Activated CD4-positive, alpha-beta T cell treated with anti-CD3 and anti-CD28 coated beads, Interleukin-2, Interleukin-4, amounts not matched to agents 100 ng/mL and 50 ng/mL, durations not matched to agents 16 hours and 8 hours (primary cell): ENCODE measurements at regions not wholly inside any gene's neighbourhood (a gene's known extent, or its start where the extent isn't known, plus 50 kb on each side); places are given as distances from the start of the nearest gene placed in this dataset.

ENCODE experiments used
- DNase-seq: peaks from one replicate; pipeline ENCODE4 v3.0.0-alpha.2; 2020; ENCODE audit warnings: low spot score

DNA sequence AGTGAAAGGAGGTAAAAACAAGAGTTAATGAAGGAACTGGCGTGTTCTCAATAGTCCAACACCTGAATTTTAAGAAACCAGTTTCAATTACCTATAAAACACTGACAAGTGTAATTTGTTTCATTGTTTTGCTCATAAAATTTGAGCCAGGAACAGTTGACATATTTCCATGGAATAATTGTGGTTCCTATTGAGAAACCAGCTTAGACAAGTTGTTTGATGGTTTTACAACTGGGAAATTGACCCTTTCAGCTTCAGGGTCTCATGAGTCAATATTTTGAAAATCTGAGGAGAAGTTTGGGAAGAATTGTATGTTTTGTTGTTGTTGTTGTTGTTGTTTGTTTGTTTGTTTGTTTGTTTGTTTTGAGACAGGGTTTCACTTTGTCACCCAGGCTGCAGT is 69.1 kb upstream of the GADD45A start:
- no peak for DNase-seq

DNA sequence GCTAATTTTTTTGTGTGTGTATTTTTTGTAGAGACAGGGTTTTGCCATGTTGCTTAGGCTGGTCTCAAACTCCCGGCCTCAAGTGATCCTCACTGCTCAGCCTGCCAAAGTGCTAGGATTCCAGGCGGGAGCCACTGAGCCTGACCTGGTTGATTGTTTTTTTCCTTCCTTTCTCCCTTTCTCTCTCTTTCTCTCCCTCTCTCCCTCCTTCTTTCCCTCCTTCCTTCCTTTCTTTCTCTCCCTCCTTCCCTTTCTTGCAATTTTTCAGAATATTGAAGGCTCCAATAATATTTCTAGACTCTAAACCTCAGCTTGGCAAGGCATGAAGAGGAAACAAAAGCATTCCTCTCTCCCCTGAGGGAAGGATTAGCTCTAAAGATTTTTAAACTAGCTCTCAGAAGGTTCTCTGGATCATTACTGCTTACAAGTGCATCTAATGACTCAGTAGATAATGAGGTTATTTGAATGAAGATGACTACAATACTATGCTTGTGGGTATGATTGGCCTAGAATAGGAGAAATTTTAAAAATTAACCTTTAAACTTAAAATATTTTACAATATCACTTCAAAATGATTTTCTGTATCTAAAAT is 68.5 kb upstream of the GADD45A start:
- DNase-seq: no peak

DNA sequence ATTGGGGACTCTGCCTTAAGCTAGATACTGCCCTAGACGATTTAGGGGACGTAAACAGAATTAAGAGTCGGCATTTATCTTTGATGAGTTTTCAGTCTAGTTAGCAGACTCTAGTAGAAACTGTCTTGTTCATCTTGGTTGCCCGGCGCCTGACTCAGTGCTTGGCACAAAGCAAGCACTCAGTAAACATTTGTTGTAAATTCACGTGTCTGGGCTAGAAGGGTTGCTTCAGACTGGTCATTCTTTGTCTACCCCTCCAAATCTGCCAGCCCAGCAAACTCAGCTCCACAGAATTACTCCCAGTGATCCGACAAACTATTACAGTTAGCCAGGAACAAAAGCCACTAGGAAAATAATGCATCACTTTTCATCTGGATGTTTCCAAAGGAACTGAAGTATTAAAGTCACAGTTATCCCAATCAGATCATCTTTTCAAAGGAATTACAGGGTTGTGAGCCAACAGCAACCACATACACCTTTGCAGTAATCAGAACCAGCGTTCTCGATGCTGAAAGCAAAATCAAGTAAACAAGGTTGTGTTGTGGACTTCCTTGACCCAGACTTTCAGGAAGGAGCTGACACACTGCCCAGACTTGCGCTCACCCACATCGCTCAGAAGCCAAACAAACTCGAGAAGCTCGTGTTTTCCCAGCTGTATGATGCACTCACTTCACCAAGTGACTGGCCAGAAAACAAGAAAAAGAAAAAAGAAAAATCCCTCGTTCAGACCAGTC is 66.5 kb upstream of the GADD45A start:
- no peak for DNase-seq

DNA sequence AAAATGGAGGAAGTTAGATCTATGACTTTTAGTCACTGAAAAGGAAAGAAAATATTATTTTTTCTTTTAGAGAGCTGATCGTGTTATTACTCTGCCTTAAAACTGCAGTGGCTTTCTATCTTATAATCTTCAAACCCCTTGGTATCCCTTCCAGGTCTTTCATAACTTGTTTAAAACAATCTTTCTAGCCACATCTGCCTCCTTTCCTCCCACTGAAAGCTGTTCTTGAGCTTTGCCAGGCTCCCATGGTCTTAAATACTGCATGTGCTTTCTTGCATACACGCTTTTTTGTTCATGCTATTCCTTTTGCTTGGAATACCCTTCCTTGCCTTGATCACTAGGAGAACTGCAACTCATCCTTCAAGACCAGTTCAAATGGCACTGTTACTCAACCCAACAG is 65.9 kb upstream of the GADD45A start:
- DNase-seq: no peak

DNA sequence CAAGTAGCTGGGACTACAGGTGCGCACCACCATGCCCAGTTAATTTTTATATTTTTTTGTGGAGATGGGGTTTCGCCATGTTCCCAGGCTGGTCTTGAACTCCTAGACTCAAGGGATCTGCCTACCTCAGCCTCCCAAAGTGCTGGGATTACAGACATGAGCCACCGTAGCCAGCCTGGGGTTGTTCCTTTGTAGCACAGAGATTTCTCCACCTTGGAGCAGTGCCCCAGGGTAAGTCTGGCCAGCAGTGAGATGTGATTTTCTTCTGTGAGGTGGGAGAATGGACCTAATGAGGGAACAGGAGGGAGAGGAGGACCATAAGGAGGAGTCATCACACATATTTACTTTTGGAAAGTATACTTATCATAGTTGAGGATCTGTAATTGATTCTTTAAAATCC is 61.1 kb upstream of the GADD45A start:
- no peak for DNase-seq

DNA sequence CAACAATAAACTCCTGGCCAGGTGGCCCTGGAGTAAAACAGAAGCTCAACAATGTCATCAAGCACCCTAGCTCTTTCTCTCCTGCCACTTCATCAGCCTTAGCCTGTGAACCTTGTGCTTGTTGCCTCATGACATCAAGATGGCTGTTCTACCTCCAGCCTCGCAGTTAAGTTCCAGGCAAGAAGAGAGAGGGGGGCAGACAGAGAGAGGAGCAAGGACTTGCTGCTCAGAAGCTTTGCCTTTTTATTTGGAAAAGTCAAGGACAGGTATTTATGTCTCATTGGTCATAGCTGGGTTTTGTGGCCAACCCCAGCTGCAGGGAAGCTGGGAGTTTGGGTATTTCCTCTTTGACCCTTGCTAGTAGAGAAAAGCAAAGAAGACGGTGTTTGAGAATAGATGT is 60.3 kb upstream of the GADD45A start:
- no peak for DNase-seq

DNA sequence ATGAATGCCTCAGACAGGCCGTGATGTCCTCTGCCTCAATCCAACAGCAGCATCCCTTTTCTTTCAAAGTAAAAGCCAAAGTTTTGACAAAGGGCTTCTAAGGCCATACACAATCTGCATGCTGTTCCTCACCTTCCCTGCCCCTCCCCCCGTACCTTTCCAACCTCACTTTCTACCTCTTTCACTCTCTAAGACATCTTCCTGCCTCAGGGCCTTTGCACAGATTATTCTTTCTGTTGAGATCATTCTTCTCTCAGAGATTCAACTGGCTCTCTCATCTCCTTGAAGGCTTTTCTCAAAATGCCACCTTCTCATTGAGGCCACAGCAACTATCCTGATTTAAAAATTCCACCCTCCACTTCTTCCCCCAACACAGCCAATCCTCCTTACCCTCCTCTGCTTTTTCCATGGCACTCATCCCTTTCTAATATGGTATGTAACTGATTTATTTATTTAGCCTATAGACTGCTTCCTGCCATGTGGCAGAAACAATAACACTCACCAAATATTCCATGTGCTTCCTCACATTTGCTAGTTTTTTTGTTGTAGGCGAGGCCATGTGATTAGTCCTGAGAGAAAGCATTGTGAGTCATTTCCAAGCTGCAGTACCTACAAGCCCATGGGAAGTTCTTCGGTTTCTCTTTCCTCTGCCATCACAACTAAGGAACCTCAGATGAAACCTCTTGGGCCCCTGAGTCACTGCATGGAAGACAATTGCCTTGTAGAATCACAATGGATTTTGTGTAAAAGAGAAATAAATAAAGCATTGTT is 58.7 kb upstream of the GADD45A start:
- DNase-seq: no peak

DNA sequence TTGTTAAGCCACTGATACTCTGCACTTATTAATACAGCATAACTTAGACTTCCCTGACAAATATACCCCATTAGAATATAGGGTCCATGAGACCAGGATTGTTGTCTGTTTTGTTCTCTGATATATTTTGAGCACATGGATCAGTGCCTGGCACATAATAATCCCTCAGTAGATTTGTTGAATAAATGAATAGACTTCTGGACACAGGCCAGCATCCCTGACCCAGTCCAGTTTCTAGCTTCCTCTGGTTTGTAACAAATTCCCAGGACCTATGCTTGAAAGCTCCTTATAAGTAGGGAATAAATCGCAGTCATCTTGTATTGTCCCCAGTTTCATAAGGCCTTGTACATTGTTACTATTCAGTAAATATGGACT is 58.2 kb upstream of the GADD45A start:
- DNase-seq: no peak

DNA sequence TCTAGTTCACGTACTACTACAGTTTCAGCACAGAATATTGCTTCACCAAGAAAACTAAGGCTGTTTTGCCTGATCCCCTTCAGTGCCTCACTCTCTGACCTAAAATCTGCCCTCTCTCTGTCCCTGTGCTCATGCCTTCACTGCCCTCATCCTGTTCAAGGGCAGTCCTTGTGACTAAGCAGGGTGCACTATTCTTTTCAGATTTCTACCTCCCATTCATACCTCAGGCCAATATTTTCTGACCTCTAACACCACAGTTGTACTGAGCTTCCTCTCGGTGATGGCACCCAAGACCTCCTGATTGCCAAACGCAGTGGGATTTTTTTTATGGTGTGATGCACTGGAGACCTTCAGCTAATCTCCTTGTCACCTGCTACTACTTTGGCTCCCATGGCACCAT is 57.7 kb upstream of the GADD45A start:
- no peak for DNase-seq

DNA sequence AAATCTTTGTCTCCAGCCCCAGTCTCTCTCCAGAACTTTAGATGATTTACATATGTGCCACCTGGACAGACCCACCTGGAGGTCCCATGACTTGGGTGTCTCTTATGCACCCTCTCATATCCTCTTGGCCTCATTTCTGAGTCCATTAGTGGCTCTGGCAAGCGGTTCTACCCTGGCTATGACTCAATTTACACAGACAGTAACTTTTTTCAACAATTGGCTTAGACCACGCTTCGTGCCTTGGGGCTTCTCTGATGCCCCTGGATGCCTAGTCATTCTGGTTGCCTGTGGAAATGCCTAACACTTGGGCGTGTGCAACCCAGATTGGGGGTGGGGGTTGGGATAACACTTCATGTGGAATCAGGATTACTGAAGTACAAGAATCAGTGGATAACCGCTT is 57.1 kb upstream of the GADD45A start:
- DNase-seq: no peak

DNA sequence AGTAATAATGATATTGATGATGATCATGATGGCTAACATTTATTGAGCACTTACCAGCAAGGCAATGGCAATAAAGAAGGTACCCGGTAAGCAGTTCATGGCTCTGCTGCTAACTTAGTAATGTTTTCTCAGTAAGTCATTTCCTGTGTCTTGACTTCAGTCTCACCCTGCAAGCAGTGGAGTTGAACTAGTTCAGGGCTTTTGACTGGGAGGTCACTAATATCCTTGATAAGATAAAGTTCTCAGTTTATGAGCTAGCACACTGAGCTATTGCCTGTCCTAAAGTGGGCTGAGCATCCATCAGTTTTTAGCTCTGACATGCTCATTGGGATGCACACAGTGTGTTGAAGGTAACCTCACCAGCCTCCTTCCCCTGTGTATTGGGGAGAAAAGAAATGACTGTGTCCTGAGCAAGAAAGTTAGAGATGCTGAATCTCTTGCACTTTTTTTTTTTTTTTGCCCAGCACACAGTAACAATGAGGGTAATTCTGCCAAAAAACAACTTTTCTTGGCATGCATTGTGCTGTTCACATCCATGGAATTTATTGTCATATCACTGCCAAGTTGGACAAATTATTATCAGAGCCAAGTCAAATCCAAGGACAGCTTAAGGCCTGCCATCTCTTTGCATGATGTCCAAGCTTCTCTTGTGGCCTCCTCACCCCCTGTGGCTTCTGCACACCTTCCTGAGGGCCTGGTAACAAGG is 55.5 kb upstream of the GADD45A start:
- DNase-seq: no peak

DNA sequence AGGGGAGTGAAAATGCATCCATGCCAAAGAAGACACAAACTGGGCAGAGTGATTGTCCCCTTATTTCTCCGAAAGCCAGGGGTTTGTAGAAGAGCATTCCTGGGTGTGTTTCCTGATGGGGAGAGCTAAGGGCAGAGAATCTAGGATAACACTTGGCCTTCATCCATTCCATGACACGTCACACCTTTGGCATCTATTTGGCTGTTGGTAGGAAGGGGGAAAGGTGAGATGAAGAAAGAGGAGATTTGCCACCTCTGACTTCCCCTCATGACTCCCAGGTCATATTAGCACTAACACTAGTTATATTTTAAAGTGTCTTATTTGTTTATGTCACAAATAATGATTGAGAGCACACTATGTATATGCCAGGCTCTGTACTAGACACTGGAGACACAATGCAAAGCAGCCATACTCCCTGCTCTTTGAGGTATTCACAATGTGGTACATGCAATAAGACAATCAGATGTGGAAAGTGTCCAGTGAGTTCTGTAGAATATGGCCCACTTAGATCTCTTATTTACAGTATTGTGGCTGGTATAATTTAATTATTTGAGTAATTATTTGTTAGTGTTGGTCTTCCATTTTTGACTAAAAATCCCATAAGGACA is 54.5 kb upstream of the GADD45A start:
- DNase-seq: no peak

DNA sequence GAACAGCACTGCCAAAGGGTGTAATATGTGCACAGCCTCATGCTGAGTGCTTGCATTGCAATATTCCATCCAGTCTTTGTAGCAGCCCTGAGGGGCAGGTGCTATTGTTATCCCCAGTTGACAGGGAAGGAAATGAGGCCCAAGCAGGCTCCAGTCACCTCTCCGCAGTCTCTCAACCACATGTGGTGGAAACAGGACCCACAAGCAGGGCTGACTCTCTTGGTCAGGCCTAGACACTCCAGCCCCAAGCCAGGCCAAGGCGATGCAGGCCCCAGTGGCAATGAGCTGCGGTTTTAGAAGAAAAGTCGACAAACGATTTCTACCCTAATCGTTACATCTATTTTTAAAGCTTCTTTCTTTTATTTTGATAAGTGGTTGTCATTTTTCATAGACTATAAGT is 52.6 kb upstream of the GADD45A start:
- DNase-seq: no peak

DNA sequence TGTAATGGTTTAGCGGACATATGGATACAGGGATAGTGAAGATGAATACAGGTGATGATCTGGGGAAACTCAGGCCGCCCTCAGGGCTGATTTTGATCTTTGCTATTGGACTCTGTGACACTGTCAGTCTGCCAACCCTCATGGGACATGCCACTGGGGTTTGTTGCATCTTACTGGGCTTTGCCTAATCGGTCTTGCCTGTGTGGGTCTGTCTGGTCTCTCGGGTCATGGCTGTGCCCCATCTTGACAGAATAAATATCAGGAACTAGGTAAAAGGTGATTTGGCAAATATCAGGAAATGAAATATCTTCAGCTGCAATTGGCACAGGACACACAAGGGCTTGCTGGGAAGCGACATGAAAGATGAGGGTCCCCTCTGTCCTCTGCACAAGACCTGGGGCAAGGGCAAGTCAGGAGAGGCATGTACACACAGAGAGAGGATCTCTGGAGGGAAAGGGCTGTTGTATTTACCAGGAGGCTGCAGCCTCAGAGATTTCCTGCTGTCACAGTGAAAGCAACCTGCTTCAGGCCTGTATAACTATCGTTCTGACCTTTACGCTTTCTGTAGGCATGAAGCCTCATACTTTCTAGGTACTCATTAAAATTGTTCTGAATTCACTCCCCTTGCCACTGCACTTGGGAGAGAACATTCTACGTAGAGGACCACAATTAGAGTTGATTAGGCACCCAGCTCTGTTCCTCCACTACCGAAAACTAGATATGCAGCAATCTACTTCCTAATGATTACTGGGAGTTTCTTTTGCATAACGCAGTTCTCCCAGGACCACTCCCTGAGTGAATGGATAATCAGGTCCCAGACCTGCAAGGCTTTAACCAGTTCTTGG is 52.0 kb upstream of the GADD45A start:
- DNase-seq: no peak

DNA sequence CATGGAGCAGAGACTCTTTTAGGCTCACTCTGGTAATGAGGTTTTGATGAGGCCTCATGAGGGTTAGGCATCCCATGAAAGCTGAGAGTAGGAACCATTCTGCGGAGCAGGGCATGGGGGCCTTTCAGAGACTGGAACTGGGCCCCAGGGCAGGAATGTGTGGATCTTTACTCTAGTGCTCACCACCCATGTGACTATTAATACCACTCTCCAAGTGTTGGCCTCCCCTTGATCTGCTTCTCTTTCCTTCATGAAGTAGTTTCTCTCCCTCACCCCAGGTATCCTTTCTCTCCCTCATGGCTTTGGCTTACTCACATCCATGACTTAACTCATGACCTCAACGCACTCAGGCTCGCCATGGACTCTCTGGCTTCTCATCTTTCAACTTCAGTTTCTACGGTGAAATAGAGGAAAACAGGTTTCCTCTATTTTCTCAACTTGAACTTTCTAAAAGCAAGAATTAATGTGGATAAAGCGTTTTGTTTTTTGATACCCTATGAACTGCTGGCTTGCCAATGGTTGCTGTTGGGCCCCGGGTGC is 50.5 kb upstream of the GADD45A start:
- no peak for DNase-seq

DNA sequence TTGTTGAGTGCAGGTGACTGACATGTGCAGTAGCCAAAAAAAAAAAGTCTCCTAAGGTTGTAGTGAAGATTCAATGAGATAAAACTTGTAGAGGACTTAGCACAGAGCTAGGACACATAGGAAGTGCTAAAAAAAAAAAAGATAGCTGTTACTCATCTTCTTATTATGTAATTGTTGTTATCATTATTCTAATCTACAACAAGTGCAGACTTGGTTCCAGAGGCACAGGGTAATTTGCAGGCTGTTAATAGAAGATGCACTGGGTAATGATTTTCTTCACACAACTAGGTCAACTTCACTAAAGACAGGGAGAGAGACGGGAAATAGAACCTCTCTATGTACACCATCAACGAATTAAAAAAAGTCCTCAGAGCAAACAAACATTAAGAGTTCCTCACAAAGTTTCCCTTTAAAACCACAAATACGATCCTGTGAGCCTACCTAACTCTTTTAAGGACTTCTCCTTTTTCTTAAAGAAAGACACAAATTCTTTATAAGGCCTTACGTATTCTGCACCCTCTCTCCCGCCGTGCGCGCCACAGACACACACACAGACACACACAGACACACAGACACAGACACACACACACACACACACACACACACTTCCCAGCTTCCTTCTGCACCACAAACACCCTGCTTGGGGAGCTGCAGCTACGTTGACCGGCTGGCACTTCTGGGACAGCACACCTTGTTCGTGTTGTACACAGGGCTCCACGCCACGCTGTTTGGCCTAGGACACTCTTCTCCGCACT is 49.8 kb upstream of the GADD45A start:
- no peak for DNase-seq
